HG02759 (cell line): ENCODE measurements at regions not wholly inside any gene's neighbourhood (a gene's known extent, or its start where the extent isn't known, plus 50 kb on each side); places are given as distances from the start of the nearest gene placed in this dataset.
"Not testable (repeated sequence)": the region's sequence is repeated elsewhere in the genome, so short reads cannot be mapped to it uniquely, and the experiment has no call there.

ENCODE experiments used
- ATAC-seq: cut with Tn5 transposase; IDR thresholded peaks from one replicate; pipeline ENCODE4 v1.9.1; 2021; ENCODE audit warnings: mild to moderate bottlenecking, moderate library complexity; ENCODE audit not compliant: unreplicated experiment

GRCh38 chr5:1958211-1959010 lies 75.7 kb upstream of the IRX4 start:
- no peak for ATAC-seq

GRCh38 chr5:1955586-1955985 lies 72.9 kb upstream of the IRX4 start:
- no peak for ATAC-seq

GRCh38 chr5:1953710-1954109 lies 71.0 kb upstream of the IRX4 start:
- ATAC-seq, result not testable (repeated sequence)

- ATAC-seq, result no peak
Measured at GRCh38 chr5:1952444-1953099, 69.8 kb upstream of the IRX4 start.

GRCh38 chr5:1952021-1952420 lies 69.3 kb upstream of the IRX4 start:
- no peak for ATAC-seq

- no peak for ATAC-seq
Measured at GRCh38 chr5:1951165-1951816, 68.6 kb upstream of the IRX4 start.

GRCh38 chr5:1950708-1951103 lies 68.0 kb upstream of the IRX4 start:
- ATAC-seq, result no peak

- ATAC-seq, result no peak
Measured at GRCh38 chr5:1950096-1950707, 67.5 kb upstream of the IRX4 start.

- no peak for ATAC-seq
Measured at GRCh38 chr5:1949253-1949652, 66.5 kb upstream of the IRX4 start.

- ATAC-seq, result no peak
Measured at GRCh38 chr5:1948663-1949191, 66.0 kb upstream of the IRX4 start.

- ATAC-seq, result no peak
Measured at GRCh38 chr5:1948111-1948510, 65.4 kb upstream of the IRX4 start.

- ATAC-seq, result no peak
Measured at GRCh38 chr5:1946776-1947175, 64.1 kb upstream of the IRX4 start.

GRCh38 chr5:1946122-1946677 lies 63.5 kb upstream of the IRX4 start:
- ATAC-seq, result no peak

- ATAC-seq, result no peak
Measured at GRCh38 chr5:1945606-1946005, 62.9 kb upstream of the IRX4 start.

GRCh38 chr5:1944408-1944807 lies 61.7 kb upstream of the IRX4 start:
- no peak for ATAC-seq

GRCh38 chr5:1943481-1943880 lies 60.8 kb upstream of the IRX4 start:
- no peak for ATAC-seq

- ATAC-seq, result no peak
Measured at GRCh38 chr5:1942630-1943029, 59.9 kb upstream of the IRX4 start.

- no peak for ATAC-seq
Measured at GRCh38 chr5:1942158-1942557, 59.4 kb upstream of the IRX4 start.

- no peak for ATAC-seq
Measured at GRCh38 chr5:1939256-1939655, 56.5 kb upstream of the IRX4 start.

- ATAC-seq, result no peak
Measured at GRCh38 chr5:1938310-1939000, 55.7 kb upstream of the IRX4 start.
